ENCODE measurements at regions not wholly inside any gene's neighbourhood (a gene's known extent, or its start where the extent isn't known, plus 50 kb on each side); places are given as distances from the start of the nearest gene placed in this dataset.
"Not testable (repeated sequence)": the region's sequence is repeated elsewhere in the genome, so short reads cannot be mapped to it uniquely, and the experiment has no call there.

GRCh38 chr7:142520455-142520854, 228.8 kb upstream of the PRSS1 start:
- ATAC-seq = peak; percentile 53
- peak overlapping the region in 1 of 2 donors; percentile 53 for H3K4me3 Mint-ChIP-seq

GRCh38 chr7:142519079-142520078, 229.9 kb upstream of the PRSS1 start:
- Mint-ChIP-seq H3K27me3 (no peaks in the 10 kb centered on the region), H3K27ac (peak overlapping the region; percentile 55 to 89), H3K4me1 (peaks cover 30% of the 10 kb centered on the region), H3K4me3 (peak overlapping the region; percentile 9 to 46), H3K9me3 (no peaks in the 10 kb centered on the region)
- DNase-seq = no peak
- ATAC-seq = no peak

More at GRCh38 chr7:142520455-142520854, 228.8 kb upstream of the PRSS1 start:
- H3K9me3 Mint-ChIP-seq, DNase-seq, H3K27me3 Mint-ChIP-seq: not testable (repeated sequence)
- Mint-ChIP-seq H3K4me1 (peaks cover 23% of the 10 kb centered on the region), H3K27ac (peak overlapping the region in 1 of 2 donors; percentile 91)

GRCh38 chr7:142516038-142516501, 233.2 kb upstream of the PRSS1 start:
- no peaks in the 10 kb centered on the region for H3K27me3 Mint-ChIP-seq
- H3K4me1 Mint-ChIP-seq = peaks cover 45% of the 10 kb centered on the region
- peak in 1 of 2 donors; percentile 39 for DNase-seq
- peak overlapping the region in 1 of 2 donors; percentile 16 for H3K4me3 Mint-ChIP-seq
- ATAC-seq = peak; percentile 72
- H3K9me3 Mint-ChIP-seq = no peaks in the 10 kb centered on the region
- peak overlapping the region in 1 of 2 donors; percentile 73 for H3K27ac Mint-ChIP-seq

- H3K4me1 Mint-ChIP-seq = peaks cover 38% of the 10 kb centered on the region
- ATAC-seq, H3K9me3 Mint-ChIP-seq, H3K27me3 Mint-ChIP-seq, H3K4me3 Mint-ChIP-seq, H3K27ac Mint-ChIP-seq, DNase-seq: not testable (repeated sequence)
These were observed 234.6 kb upstream of the PRSS1 start for GRCh38 chr7:142514716-142515115.

- Mint-ChIP-seq H3K4me3 (no peak overlapping the region), H3K9me3 (no peaks in the 10 kb centered on the region), H3K27ac (no peak overlapping the region), H3K4me1 (peaks cover 46% of the 10 kb centered on the region), H3K27me3 (no peaks in the 10 kb centered on the region)
- DNase-seq (no peak), ATAC-seq (no peak)
These were observed 235.9 kb upstream of the PRSS1 start for GRCh38 chr7:142513178-142513955.

- peak in 1 of 2 donors; percentile 20 for DNase-seq
- peaks cover 53% of the 10 kb centered on the region for H3K4me1 Mint-ChIP-seq
- no peaks in the 10 kb centered on the region for H3K9me3 Mint-ChIP-seq
- H3K27me3 Mint-ChIP-seq = no peaks in the 10 kb centered on the region
- peak overlapping the region in 1 of 2 donors; percentile 43 for H3K27ac Mint-ChIP-seq
- H3K4me3 Mint-ChIP-seq = no peak overlapping the region
- peak; percentile 76 for ATAC-seq
These were observed 237.5 kb upstream of the PRSS1 start for GRCh38 chr7:142511801-142512200.

- Mint-ChIP-seq H3K9me3 (no peaks in the 10 kb centered on the region), H3K27ac (no peak overlapping the region), H3K4me1 (peaks cover 53% of the 10 kb centered on the region), H3K27me3 (no peaks in the 10 kb centered on the region), H3K4me3 (peak overlapping the region in 1 of 2 donors; percentile 11)
- DNase-seq = no peak
- ATAC-seq = peak; percentile 6
These were observed 237.9 kb upstream of the PRSS1 start for GRCh38 chr7:142511374-142511773.

GRCh38 chr7:142509235-142509634, 240.0 kb upstream of the PRSS1 start:
- peaks cover 38% of the 10 kb centered on the region for H3K4me1 Mint-ChIP-seq

GRCh38 chr7:142508251-142508650, 241.0 kb upstream of the PRSS1 start:
- Mint-ChIP-seq H3K4me1 (peaks cover 38% of the 10 kb centered on the region), H3K27me3 (no peaks in the 10 kb centered on the region), H3K9me3 (no peaks in the 10 kb centered on the region), H3K4me3 (no peak overlapping the region), H3K27ac (peak overlapping the region in 1 of 2 donors; percentile 84)
- ATAC-seq (peak; percentile 45), DNase-seq (no peak)

More at GRCh38 chr7:142509235-142509634, 240.0 kb upstream of the PRSS1 start:
- DNase-seq, H3K27ac Mint-ChIP-seq, H3K9me3 Mint-ChIP-seq, H3K4me3 Mint-ChIP-seq, ATAC-seq, H3K27me3 Mint-ChIP-seq: not testable (repeated sequence)

GRCh38 chr7:142507799-142508198, 241.5 kb upstream of the PRSS1 start:
- peaks cover 38% of the 10 kb centered on the region for H3K4me1 Mint-ChIP-seq
- H3K4me3 Mint-ChIP-seq = no peak overlapping the region
- no peaks in the 10 kb centered on the region for H3K9me3 Mint-ChIP-seq
- ATAC-seq (peak; percentile 24), DNase-seq (no peak)
- H3K27ac Mint-ChIP-seq = peak overlapping the region in 1 of 2 donors; percentile 84
- H3K27me3 Mint-ChIP-seq = no peaks in the 10 kb centered on the region

- H3K4me1 Mint-ChIP-seq = peaks cover 32% of the 10 kb centered on the region
- not testable (repeated sequence) for ATAC-seq, H3K9me3 Mint-ChIP-seq
These were observed 242.2 kb upstream of the PRSS1 start for GRCh38 chr7:142507066-142507465.

GRCh38 chr7:142506601-142507000, 242.7 kb upstream of the PRSS1 start:
- no peak overlapping the region for H3K27ac Mint-ChIP-seq
- no peak overlapping the region for H3K4me3 Mint-ChIP-seq

More at GRCh38 chr7:142507066-142507465, 242.2 kb upstream of the PRSS1 start:
- H3K4me3 Mint-ChIP-seq, DNase-seq, H3K27me3 Mint-ChIP-seq, H3K27ac Mint-ChIP-seq: not testable (repeated sequence)

GRCh38 chr7:142503949-142504348, 245.3 kb upstream of the PRSS1 start:
- not testable (repeated sequence) for ATAC-seq, H3K9me3 Mint-ChIP-seq, H3K27me3 Mint-ChIP-seq, H3K4me3 Mint-ChIP-seq, H3K27ac Mint-ChIP-seq, DNase-seq
- H3K4me1 Mint-ChIP-seq = peaks cover 30% of the 10 kb centered on the region

More at GRCh38 chr7:142506601-142507000, 242.7 kb upstream of the PRSS1 start:
- H3K9me3 Mint-ChIP-seq = no peaks in the 10 kb centered on the region
- DNase-seq (no peak), ATAC-seq (no peak)
- peaks cover 28% of the 10 kb centered on the region for H3K4me1 Mint-ChIP-seq
- no peaks in the 10 kb centered on the region for H3K27me3 Mint-ChIP-seq

- Mint-ChIP-seq H3K9me3 (no peaks in the 10 kb centered on the region), H3K27ac (no peak overlapping the region), H3K4me3 (no peak overlapping the region), H3K4me1 (peaks cover 21% of the 10 kb centered on the region), H3K27me3 (no peaks in the 10 kb centered on the region)
- ATAC-seq (no peak), DNase-seq (no peak)
These were observed 245.2 kb upstream of the PRSS58 start for GRCh38 chr7:142503036-142503435.

GRCh38 chr7:142501434-142501833, 243.6 kb upstream of the PRSS58 start:
- Mint-ChIP-seq H3K4me1 (peaks cover 23% of the 10 kb centered on the region), H3K27ac (no peak overlapping the region), H3K9me3 (no peaks in the 10 kb centered on the region), H3K4me3 (no peak overlapping the region), H3K27me3 (no peaks in the 10 kb centered on the region)
- ATAC-seq = no peak
- DNase-seq = no peak
